Endometrial microvascular endothelial cells (primary cell): ENCODE measurements at regions not wholly inside any gene's neighbourhood (a gene's known extent, or its start where the extent isn't known, plus 50 kb on each side); places are given as distances from the start of the nearest gene placed in this dataset.

Experiments
- in situ Hi-C: cut with HindIII; loops from 2 replicates; pipeline ENCODE4 v1.10.0; 2017; ENCODE audit warnings: low sequenced_read_pairs, low pct_unique_long_range_greater_than_20kb; ENCODE audit errors: inconsistent ontology term

GRCh38 chr7:13359656-13360055 lies 629.8 kb downstream of the ETV1 start:
- in situ Hi-C loops = no loop called here

DNA sequence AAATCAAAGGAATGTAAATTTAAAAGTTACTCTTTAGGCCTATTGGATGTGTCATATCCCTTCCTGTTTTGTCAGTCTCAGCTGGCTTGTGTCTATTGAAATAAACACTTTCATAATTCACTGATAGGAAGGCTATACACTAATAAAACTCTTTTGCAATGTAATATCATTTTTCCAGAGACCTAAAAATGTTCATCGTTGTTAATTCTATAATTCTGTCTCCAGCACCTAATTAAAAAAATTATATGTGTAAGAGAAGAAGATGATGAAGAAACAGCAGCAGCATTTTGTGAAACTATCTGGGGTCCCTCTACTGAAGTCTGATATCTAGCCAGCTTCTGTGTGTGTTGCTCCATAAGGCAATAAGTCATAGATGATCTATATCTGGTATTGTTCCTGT lies 602.7 kb downstream of the ETV1 start:
- in situ Hi-C loops = no loop called here

- in situ Hi-C loops = no loop called here
Observed at GRCh38 chr7:13407911-13408310, 581.6 kb downstream of the ETV1 start.

GRCh38 chr7:13411151-13411550 lies 578.3 kb downstream of the ETV1 start:
- in situ Hi-C loops = no loop called here

- in situ Hi-C loops = no loop called here
Observed at GRCh38 chr7:13411636-13412035, 577.8 kb downstream of the ETV1 start.

- in situ Hi-C loops = no loop called here
Observed at GRCh38 chr7:13414181-13414580, 575.3 kb downstream of the ETV1 start.

- in situ Hi-C loops = no loop called here
Observed at GRCh38 chr7:13414661-13415107, 574.8 kb downstream of the ETV1 start.

DNA sequence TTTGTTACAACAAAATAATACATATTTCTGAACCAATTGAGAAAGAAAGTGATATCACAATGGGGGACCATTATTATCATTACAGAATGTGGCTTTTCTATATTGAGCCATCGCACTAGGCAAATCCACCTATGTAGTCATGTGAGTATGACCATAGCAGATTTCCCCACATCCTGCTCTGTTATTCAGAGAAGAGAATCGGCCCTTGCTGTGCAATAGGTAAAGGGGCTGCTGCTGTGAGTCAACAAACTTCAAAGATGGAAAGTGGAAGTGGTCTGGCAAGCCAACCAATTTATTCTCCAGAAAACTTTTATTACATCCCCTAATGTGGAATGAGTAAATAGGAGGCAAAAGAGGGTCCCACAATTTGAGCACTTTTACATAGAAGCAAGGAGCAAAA lies 573.4 kb downstream of the ETV1 start:
- in situ Hi-C loops = no loop called here

DNA sequence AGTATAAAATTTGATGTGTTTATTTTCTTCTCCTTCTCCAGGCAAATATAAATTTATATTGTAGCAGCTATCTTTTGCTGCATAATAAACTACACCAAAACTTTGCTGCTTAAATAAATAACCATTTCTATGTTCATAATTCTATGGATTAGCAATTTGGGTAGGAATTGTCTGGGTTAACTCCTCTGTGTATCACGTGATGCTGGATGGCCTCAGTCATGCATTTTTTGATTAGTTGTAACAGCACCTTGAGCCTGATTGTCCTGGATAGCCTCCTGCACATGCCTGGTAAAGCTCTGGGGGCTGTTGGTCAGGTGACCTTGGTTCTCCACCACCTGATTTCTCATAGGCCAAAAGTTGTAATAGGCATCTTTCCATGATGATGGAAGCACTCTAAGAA lies 572.9 kb downstream of the ETV1 start:
- in situ Hi-C loops = no loop called here

DNA sequence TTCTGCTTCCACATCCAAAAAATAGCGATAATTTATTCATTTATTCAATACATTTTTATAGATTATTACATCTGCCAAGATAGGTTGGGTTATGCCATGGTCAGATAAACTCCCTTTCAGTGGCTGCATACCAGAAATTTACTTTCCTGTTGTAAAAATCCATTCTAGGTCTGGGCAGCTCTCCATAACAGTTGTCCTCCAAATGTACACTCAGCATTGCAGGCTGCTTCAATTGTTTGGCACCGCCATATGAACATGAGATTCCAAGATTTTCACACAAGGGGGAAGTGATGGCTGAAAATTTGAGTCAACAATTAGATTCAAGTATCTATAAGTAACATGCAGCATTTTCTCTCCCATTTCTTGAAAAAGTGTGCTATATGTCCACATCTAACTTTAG lies 568.7 kb downstream of the ETV1 start:
- in situ Hi-C loops = no loop called here

DNA sequence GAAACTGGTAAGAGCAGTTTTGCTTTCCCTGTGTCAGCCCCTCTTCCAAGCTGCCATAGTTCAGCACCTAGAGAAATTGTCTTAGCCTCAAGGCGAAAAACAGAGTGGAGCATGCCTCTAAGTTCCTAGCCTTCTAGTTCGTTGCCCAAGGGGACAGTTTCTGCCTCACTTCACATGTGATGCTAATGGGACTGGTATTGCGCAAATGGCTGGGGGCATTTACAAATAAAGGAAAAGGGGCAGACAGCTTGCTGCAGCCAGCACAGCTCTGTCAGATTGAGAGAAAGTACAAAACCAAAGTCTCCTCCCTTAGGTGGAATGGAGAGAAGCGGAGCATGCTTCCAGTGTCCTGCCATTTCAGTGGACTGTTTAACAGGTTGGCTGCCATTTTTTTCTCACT lies 567.7 kb downstream of the ETV1 start:
- in situ Hi-C loops = no loop called here

GRCh38 chr7:13433946-13434345 lies 555.5 kb downstream of the ETV1 start:
- in situ Hi-C loops = no loop called here

GRCh38 chr7:13442226-13442625 lies 547.2 kb downstream of the ETV1 start:
- in situ Hi-C loops = no loop called here

DNA sequence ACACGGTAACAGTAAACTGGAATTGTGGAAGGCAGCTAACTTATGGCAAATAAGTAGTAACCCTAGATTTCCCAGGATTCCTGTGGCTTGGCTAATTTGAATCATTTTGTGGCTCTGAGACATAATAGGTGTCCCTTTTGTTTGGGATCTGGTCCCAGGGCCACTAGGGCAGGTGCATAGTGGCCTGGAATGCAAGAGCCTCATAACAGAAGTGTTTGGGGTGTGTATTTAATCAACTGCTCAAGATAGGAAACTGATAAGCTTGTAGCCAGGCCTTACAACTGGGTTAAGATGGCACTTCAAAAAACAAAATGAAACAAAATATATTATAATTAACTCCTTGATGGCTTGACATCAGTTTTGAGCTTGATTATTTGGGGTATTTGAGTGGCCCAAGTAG lies 541.8 kb downstream of the ETV1 start:
- in situ Hi-C loops = no loop called here

DNA sequence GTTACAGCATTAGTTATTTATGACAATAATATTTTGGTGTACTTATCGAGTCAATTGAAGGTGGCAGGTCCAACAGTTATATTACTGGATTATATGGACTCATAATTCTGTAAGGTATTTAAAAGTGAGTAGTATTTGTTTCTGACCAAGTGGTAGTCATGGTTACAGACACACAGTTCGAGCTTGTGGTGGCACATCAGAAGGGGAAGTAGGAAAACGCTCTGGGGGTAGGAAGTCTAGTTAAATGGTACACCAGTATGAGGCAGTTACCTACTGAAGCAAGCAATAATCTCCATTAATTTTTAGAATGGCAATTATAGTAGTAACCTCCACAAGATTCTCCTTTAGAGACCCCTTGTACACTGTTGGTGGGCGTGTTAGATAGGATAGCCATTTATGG lies 541.2 kb downstream of the ETV1 start:
- in situ Hi-C loops = no loop called here

DNA sequence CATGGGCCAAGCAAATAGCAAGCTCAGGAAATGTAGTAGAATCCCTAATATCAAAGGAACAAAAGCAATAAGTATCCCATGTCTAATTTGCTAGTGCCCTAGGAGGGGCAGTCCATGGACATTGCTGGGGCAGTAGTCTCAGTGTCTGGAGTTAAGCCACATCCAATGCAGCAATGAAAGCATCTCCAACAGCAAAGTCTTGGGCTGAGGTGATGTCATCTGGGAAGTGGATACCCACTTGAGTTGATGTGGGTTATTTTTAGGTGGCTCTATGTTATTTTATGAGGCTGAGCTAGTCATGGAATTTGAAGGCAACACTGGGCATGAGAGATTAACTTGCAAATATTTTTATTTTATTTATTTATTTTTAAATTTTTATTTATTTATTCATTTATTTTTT lies 540.0 kb downstream of the ETV1 start:
- in situ Hi-C loops = no loop called here

GRCh38 chr7:13454916-13455592 lies 534.4 kb downstream of the ETV1 start:
- in situ Hi-C loops = no loop called here

GRCh38 chr7:13457790-13458189 lies 531.7 kb downstream of the ETV1 start:
- in situ Hi-C loops = no loop called here

DNA sequence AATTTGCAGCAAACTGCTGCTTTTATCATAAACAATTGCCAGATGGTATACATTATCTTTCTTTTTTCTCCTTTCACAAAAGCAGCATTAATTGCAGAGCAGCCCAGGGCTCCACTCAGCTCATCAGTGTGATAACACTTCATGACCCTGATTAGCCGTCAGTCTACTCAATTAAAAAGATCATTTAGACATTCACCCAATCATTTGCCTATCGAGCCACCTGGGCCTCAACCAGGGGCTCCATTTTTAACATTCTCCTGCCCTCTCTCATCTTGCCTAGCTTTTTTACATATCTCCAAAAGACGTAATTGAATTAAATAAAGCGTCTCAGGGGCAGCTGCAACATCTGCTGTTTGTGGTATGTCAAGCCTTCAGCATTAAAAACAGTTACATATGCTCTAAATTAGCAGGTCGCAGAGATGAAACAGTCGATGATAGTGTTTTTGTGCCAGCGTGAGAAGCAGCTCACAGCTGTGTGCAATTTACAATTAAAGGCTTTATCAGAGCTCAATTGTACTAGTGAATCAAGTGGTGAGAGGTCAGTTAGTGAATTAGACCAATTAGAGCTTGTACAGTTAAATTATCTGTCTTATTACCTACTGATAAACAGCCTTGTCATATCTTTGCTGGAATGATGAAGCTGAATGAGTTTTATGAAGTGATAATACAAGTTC lies 522.5 kb downstream of the ETV1 start:
- in situ Hi-C loops = no loop called here

- in situ Hi-C loops = no loop called here
Observed at GRCh38 chr7:13476881-13477444, 512.5 kb downstream of the ETV1 start.
